Activated T-cell treated with anti-CD3 and anti-CD28 coated beads for 24 hours (primary cell): ENCODE measurements at regions not wholly inside any gene's neighbourhood (a gene's known extent, or its start where the extent isn't known, plus 50 kb on each side); places are given as distances from the start of the nearest gene placed in this dataset.
"Not testable (repeated sequence)": the region's sequence is repeated elsewhere in the genome, so short reads cannot be mapped to it uniquely, and the experiment has no call there.

Experiments used
- DNase-seq: peaks from one replicate; pipeline ENCODE4 v3.0.0-alpha.2; 2020; ENCODE audit warnings: low read depth

DNA sequence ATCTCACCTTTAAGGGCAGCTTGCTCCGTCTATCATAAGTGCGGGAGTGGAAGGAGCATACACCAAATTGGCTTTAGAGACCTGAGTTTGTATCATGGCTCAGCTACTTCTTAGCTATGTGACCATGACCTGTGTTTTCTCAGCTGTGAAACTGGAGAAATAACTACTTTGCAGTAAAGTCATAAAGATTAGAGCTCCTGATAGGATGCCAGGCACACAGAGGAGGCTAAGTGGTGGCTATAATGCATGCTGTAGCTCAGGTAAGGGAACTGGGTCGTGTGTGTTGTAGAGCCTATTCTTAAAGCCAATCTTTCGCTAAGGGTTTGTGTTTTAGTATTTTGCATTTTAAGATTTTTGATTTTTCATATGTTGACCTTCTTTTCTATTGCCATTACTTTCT, 451.5 kb upstream of the MAN1A1 start:
- DNase-seq = no peak

DNA sequence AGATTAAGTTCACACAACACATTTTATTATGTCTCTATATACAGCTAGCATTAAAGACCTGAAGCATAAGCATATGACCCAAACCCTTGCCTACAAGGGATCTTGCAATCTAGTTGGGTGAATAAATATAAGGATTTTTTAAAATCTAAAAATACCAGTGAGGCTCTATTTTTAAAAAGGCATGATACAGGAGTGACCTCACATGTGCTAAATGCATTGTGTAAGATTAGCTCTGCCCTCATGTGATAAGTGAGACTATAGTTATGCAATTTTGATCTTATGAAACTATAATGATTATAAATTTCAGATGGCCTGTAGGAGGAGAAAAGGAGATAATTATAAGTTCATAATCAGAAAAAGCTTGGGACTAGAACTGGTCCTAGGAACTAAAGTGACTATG, 451.0 kb upstream of the MAN1A1 start:
- no peak for DNase-seq

- DNase-seq = no peak
Measured at GRCh38 chr6:119799596-119800509, 450.3 kb upstream of the MAN1A1 start.

DNA sequence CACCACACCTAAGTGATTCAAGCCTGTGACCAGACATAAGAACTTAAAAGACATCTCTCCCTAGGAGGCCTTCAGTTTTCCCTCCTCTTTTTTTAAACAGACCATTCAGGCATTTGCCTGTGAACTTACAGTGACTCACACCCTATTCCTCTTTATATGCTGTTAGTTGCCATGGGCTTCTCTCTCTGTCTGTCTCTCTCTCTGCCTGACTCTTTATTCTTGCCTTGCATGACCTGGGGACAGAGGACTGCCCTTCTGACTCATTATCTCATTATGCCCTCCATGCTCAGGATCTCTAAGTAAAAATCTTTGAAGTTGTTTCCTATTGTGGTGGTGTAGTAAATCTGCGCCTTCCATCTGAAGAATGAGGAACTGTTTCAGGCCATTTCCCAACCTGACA, 442.2 kb upstream of the MAN1A1 start:
- DNase-seq = no peak

DNA sequence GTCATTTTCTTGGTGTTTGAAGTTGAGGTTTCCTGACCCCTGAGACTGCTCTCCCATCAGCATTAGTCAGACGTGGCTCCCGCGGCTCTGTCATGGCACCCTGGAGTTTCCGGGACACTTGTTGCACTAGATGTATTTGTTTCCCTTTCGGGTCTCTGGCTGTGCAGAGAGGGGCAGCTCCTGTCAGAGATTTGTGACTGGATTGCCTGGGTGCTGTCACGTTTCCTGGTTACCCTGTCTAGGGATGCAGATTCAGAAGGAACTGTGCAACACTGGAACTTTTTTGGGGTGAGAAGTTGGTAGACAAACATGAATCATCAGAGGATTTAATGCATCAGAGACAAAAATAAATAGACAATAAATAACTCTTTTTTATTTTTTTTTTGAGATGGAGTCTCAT, 431.8 kb upstream of the MAN1A1 start:
- no peak for DNase-seq

GRCh38 chr6:119768201-119768600, 418.6 kb upstream of the MAN1A1 start:
- DNase-seq = no peak

GRCh38 chr6:119764927-119765681, 415.5 kb upstream of the MAN1A1 start:
- DNase-seq = no peak

DNA sequence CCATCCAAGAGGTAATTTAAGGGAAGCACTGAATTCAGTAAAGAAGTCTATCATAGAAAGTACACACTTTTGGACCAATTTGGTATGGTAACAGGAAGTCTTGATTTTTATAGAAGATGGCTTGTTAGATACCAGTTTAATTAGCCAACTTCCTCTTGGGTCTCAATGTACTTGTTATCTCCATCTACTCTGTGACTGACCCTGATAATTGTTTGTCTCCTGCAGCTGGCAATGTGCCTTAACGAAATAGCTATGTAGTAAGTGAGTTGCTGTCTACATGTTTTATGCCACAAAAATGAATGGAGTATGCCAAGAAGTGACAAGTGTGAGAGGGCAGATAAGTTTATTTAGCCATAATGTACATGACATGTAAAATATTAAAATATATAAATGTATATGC, 410.5 kb upstream of the MAN1A1 start:
- DNase-seq = no peak

- no peak for DNase-seq
Measured at GRCh38 chr6:119758385-119758784, 408.8 kb upstream of the MAN1A1 start.

- no peak for DNase-seq
Measured at GRCh38 chr6:119757467-119757866, 407.9 kb upstream of the MAN1A1 start.

- DNase-seq = no peak
Measured at GRCh38 chr6:119749335-119749734, 399.8 kb upstream of the MAN1A1 start.

GRCh38 chr6:119748535-119748934, 399.0 kb upstream of the MAN1A1 start:
- not testable (repeated sequence) for DNase-seq

DNA sequence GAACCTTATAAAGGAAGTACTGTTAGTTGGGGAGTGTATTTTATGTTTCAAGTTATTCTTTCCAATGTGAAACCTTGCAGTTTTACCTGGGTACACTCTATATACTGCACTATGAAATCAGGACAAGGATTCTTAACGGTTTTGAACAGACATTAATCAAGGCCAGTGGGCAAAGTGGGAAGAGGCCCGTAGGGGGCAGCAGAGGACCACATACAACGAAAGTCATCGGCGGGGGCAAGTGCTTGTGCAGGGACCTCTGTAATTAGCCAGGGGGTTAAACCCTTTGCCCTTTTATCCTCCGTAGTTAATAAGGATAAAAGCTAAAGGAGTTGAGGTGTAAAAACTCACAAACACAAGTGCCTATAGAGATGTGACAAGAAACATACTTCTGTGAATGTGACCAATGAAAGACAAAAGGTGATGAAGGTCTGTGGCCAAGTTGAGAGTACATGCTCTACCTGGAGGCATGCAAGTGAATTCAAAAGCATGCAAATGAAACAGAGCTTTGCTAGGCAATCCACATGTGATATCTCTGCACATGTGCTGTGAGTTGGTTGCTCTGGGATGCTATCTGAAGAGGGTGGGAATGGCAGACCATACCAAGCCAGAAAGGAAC, 392.7 kb upstream of the MAN1A1 start:
- DNase-seq = peak; percentile 33

- DNase-seq = no peak
Measured at GRCh38 chr6:119739769-119740168, 390.2 kb upstream of the MAN1A1 start.

- DNase-seq = no peak
Measured at GRCh38 chr6:119738425-119738824, 388.9 kb upstream of the MAN1A1 start.

GRCh38 chr6:119736296-119737021, 386.9 kb upstream of the MAN1A1 start:
- no peak for DNase-seq

DNA sequence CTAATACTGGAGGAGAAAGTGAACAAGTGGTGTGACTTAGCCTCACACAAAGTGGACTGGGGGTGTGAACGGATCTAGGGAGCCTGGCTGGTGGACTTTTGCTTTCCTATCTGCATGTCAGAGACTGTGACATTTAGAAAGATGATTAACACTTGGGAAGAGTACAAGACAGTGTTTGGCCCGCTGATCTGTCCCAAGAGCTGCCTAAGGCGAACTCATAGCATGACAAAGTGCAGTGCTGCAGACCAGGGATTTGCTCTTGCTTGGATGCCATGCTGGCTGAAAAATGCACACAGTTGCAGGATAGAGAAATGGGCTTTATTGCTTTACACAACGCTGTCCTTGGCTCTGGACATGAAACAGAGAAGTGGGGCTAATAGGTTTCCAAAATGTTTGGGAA, 386.0 kb upstream of the MAN1A1 start:
- DNase-seq = no peak

GRCh38 chr6:119734227-119734626, 384.7 kb upstream of the MAN1A1 start:
- no peak for DNase-seq

DNA sequence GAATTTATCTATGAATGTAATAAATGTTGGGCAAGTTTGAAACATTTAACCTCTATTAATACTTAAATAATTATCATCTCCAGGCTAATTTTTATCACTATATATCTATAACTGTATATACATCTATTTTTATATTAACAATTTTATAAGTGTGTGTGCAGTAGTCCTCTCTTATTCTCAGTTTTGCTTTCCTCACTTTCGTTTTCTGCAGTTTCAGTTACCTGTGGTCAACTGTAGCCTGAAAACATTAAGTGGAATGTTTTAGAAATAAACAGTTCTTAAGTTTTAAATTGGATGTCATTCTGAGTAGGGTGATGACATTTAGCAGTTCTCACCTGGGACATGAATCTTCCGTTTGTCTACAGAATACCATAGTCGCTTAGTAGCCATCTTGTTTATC, 379.4 kb upstream of the MAN1A1 start:
- DNase-seq = no peak

DNA sequence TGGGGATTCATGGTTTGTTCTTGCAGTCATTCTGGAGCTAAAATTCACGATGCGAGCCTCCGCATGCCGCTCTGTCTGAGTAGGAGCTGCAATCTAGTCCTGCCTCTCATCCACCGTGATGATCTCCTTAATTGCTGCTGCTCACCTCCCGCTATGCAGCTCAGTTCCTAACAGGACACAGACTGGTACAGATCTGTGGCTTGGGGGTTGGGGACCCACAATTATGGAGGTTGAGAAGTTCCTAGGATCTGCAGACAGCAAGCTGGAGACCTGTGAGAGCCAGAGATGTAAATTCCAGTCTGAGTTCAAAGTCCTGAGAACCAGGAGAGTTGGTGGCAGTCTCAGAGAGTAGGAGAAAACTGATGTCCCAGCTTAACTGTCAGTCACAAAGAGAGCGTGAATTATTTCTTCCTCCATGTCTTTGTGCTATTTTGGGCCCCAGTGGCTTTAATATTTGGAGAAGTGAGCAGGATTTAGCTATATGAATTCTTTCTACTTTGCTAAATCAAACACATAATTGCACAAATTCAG, 378.7 kb upstream of the MAN1A1 start:
- DNase-seq = no peak

GRCh38 chr6:119727504-119728219, 378.1 kb upstream of the MAN1A1 start:
- no peak for DNase-seq
